ENCODE measurements at regions not wholly inside any gene's neighbourhood (a gene's known extent, or its start where the extent isn't known, plus 50 kb on each side); places are given as distances from the start of the nearest gene placed in this dataset.

DNA sequence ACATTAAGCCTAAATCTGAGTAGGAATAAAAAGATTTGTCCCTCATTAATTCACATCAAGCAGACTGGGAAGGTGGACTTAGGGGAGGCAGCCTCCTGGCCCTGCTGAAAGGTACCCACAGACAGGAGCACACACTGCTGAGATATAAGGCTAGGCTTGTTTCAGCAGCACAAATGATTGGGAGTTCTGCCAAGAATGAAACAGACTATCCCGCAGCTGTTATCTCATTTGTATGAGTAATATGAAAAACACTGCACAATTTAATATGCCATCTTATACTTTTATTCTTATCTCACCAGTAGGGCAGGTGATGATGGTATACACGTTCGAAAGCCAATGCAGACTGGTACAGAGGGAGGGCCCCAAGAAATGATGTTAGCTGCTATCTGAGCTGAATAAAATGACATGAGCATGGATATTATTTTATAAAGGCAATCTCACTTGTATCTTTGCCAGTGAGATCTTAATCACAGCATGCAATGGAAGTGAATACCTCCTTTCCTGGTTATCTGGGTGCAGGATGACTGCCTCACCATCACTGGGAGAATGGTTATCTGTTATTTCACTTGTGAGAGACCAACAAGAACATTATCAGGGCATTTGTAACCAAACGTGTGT, 258.7 kb upstream of the PPP2R3A start:
- DNase-seq (ENCODE audit: insufficient read length) (no peak), FAIRE-seq (no peak)
- TF ChIP-seq POLR2A (IDR thresholded peaks at IDR 0.05; ENCODE audit: low read depth, low read length) (no peak), POLR2AphosphoS5 (IDR thresholded peaks at IDR 0.05; ENCODE audit: low read depth, low read length) (no peak), TAF1 (IDR thresholded peaks at IDR 0.05; ENCODE audit: borderline replicate concordance, low read depth, low read length) (no peak)

GRCh38 chr3:135719449-135719848, 246.1 kb upstream of the PPP2R3A start:
- DNase-seq (ENCODE audit: insufficient read length) (no peak), FAIRE-seq (no peak)
- no peak for TF ChIP-seq POLR2A (IDR thresholded peaks at IDR 0.05; ENCODE audit: low read depth, low read length)
- TF ChIP-seq POLR2AphosphoS5 (IDR thresholded peaks at IDR 0.05; ENCODE audit: low read depth, low read length), result no peak
- no peak for TF ChIP-seq TAF1 (IDR thresholded peaks at IDR 0.05; ENCODE audit: borderline replicate concordance, low read depth, low read length)

DNA sequence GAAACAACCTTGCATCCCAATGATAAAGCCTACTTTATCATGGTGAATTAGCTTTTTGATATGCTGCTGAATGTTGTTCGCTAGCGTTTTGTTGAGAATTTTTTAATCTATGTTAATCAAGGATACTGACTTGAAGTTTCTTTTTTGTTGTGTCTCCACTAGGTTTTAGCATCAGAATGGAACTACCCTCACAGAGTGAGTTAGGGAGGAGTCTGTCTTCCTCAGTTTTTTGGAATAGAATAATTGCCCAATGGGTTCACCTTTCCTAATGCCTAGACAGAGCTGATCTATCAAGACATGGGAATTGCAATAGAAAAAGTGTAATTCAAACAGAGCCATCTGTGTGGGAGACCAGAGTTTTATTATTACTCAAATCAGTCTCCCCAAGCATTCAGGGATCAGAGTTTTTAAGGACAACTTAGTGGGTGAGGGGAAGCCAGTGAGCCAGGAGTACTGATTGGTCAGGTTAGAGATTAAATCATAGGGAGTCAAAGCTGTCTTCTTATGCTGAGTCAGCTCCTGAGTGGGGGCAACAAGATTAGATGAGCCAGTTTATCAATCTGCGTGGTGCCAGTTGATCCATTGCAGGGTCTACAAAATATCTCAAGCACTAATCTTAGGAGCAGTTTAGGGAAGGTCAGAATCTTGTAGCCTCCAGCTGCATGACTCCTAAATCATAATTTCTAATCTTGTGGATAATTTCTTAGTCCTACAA, 237.4 kb upstream of the PPP2R3A start:
- no peak for FAIRE-seq
- TF ChIP-seq TAF1 (IDR thresholded peaks at IDR 0.05; ENCODE audit: borderline replicate concordance, low read depth, low read length) (no peak), POLR2A (IDR thresholded peaks at IDR 0.05; ENCODE audit: low read depth, low read length) (no peak), POLR2AphosphoS5 (IDR thresholded peaks at IDR 0.05; ENCODE audit: low read depth, low read length) (no peak)
- DNase-seq (ENCODE audit: insufficient read length), result no peak

- DNase-seq (ENCODE audit: insufficient read length), result no peak
- TF ChIP-seq POLR2AphosphoS5 (IDR thresholded peaks at IDR 0.05; ENCODE audit: low read depth, low read length) (no peak), TAF1 (IDR thresholded peaks at IDR 0.05; ENCODE audit: borderline replicate concordance, low read depth, low read length) (no peak), POLR2A (IDR thresholded peaks at IDR 0.05; ENCODE audit: low read depth, low read length) (no peak)
- FAIRE-seq, result no peak
Measured at GRCh38 chr3:135731546-135731945, 234.0 kb upstream of the PPP2R3A start.

- TF ChIP-seq POLR2A (IDR thresholded peaks at IDR 0.05; ENCODE audit: low read depth, low read length), result no peak
- DNase-seq (ENCODE audit: insufficient read length) (no peak), FAIRE-seq (no peak)
Measured at GRCh38 chr3:135736740-135737139, 228.8 kb upstream of the PPP2R3A start.

GRCh38 chr3:135739779-135740178, 225.7 kb upstream of the PPP2R3A start:
- no peak for FAIRE-seq
- no peak for TF ChIP-seq POLR2AphosphoS5 (IDR thresholded peaks at IDR 0.05; ENCODE audit: low read depth, low read length)
- TF ChIP-seq TAF1 (IDR thresholded peaks at IDR 0.05; ENCODE audit: borderline replicate concordance, low read depth, low read length), result no peak
- no peak for TF ChIP-seq POLR2A (IDR thresholded peaks at IDR 0.05; ENCODE audit: low read depth, low read length)

DNA sequence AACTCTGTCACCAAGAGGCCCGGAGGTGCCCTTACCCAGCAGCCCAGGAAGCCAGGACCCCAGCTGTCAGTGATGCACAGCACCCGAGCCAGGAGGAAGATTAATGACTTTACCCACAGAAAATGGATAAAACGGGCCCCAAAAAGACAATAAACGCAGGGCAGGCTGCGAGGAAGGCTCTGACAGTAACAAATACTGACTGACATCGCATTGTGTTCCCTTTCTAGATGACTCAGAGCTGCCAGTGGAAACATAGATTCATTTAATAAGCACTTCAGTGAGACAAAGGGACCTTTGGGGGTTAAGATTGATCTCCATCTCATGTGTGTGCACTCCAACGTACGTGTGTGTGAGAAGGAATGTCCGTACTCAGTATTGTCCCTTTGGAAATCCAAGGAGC, 225.3 kb upstream of the PPP2R3A start:
- no peak for FAIRE-seq
- TF ChIP-seq POLR2AphosphoS5 (IDR thresholded peaks at IDR 0.05; ENCODE audit: low read depth, low read length), result no peak
- TF ChIP-seq TAF1 (IDR thresholded peaks at IDR 0.05; ENCODE audit: borderline replicate concordance, low read depth, low read length), result no peak
- no peak for TF ChIP-seq POLR2A (IDR thresholded peaks at IDR 0.05; ENCODE audit: low read depth, low read length)

More at GRCh38 chr3:135739779-135740178, 225.7 kb upstream of the PPP2R3A start:
- no peak for DNase-seq (ENCODE audit: insufficient read length)

DNA sequence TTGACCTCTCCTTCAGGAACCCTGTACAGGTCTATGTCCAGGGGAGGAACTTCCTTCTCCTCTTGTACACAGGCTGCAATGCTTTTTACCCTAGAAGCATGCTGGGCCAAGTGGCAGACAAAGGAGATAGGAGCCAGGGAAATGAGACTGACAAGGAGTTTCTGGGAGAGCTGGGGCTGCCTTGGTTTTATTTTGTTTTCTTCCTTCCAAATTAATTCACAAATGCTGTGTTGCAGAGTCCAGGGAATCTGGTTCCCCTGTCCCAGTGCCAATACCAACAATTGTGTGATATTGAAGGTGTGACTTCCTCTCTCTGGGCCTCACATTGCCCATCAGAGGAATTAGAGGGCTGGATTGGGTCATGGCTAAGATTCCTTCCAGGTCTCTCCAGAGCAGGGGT, 224.8 kb upstream of the PPP2R3A start:
- TF ChIP-seq POLR2AphosphoS5 (IDR thresholded peaks at IDR 0.05; ENCODE audit: low read depth, low read length), result no peak
- no peak for TF ChIP-seq TAF1 (IDR thresholded peaks at IDR 0.05; ENCODE audit: borderline replicate concordance, low read depth, low read length)
- FAIRE-seq, result no peak
- DNase-seq (ENCODE audit: insufficient read length), result no peak

More for the DNA sequence above, 225.3 kb upstream of the PPP2R3A start:
- DNase-seq (ENCODE audit: insufficient read length), result no peak

GRCh38 chr3:135751991-135752390, 213.5 kb upstream of the PPP2R3A start:
- DNase-seq (ENCODE audit: insufficient read length), result no peak
- FAIRE-seq, result no peak
- TF ChIP-seq POLR2AphosphoS5 (IDR thresholded peaks at IDR 0.05; ENCODE audit: low read depth, low read length) (no peak), TAF1 (IDR thresholded peaks at IDR 0.05; ENCODE audit: borderline replicate concordance, low read depth, low read length) (no peak), POLR2A (IDR thresholded peaks at IDR 0.05; ENCODE audit: low read depth, low read length) (no peak)

DNA sequence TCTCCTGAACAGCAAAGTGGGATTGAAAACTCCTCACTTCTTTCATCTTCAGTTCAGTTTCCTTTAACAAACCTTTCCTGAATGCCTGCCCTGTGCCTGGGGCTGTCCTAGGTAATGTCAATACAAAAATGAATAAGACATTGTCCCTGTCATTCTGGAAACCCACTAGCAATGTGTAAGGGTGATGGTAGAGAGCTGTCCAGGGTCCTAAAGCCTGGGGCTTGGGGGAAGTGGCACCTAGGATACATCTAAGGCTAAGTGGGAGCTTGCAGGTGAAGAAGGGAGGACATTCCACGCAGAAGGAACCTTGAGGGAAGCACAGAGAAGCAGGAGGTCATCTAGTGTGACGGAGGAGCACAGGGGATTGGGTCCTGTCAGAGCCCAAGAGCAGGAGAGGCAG, 212.7 kb upstream of the PPP2R3A start:
- TF ChIP-seq POLR2A (IDR thresholded peaks at IDR 0.05; ENCODE audit: low read depth, low read length) (no peak), TAF1 (IDR thresholded peaks at IDR 0.05; ENCODE audit: borderline replicate concordance, low read depth, low read length) (no peak), POLR2AphosphoS5 (IDR thresholded peaks at IDR 0.05; ENCODE audit: low read depth, low read length) (no peak)
- DNase-seq (ENCODE audit: insufficient read length) (no peak), FAIRE-seq (no peak)

GRCh38 chr3:135753506-135753905, 212.0 kb upstream of the PPP2R3A start:
- no peak for FAIRE-seq
- TF ChIP-seq POLR2AphosphoS5 (IDR thresholded peaks at IDR 0.05; ENCODE audit: low read depth, low read length), result no peak
- TF ChIP-seq POLR2A (IDR thresholded peaks at IDR 0.05; ENCODE audit: low read depth, low read length), result no peak
- no peak for TF ChIP-seq TAF1 (IDR thresholded peaks at IDR 0.05; ENCODE audit: borderline replicate concordance, low read depth, low read length)
- no peak for DNase-seq (ENCODE audit: insufficient read length)

GRCh38 chr3:135755330-135756105, 210.0 kb upstream of the PPP2R3A start:
- DNase-seq (ENCODE audit: insufficient read length) (no peak), FAIRE-seq (no peak)
- TF ChIP-seq TAF1 (IDR thresholded peaks at IDR 0.05; ENCODE audit: borderline replicate concordance, low read depth, low read length) (no peak), POLR2AphosphoS5 (IDR thresholded peaks at IDR 0.05; ENCODE audit: low read depth, low read length) (no peak), POLR2A (IDR thresholded peaks at IDR 0.05; ENCODE audit: low read depth, low read length) (no peak)
